GM12891 (cell line): ENCODE measurements at regions not wholly inside any gene's neighbourhood (a gene's known extent, or its start where the extent isn't known, plus 50 kb on each side); places are given as distances from the start of the nearest gene placed in this dataset.
"Not testable (repeated sequence)": the region's sequence is repeated elsewhere in the genome, so short reads cannot be mapped to it uniquely, and the experiment has no call there.

Experiments
- DNase-seq: peaks from one replicate; pipeline ENCODE4 v3.0.0; 2011; ENCODE audit warnings: low spot score; ENCODE audit not compliant: insufficient read length
- FAIRE-seq: peaks from 2 replicates; lab custom pipeline; 2011; peaks lifted over from hg19 to GRCh38; lab: Jason Lieb, UNC
- PAX5 ChIP-seq: IDR thresholded peaks from 2 replicates; pipeline ENCODE4 v1.6.1; 2011; ENCODE audit warnings: low read length, moderate library complexity, mild to moderate bottlenecking; ENCODE audit not compliant: insufficient read depth, severe bottlenecking
- POLR2A ChIP-seq: IDR thresholded peaks from 2 replicates; pipeline ENCODE4 v1.6.1; 2011; ENCODE audit warnings: low read depth, low read length, control low read depth
- POLR2AphosphoS5 ChIP-seq: IDR thresholded peaks from 2 replicates; pipeline ENCODE4 v1.6.1; 2011; ENCODE audit warnings: low read depth, low read length, control low read depth
- POU2F2 ChIP-seq: IDR thresholded peaks from 2 replicates; pipeline ENCODE4 v1.6.1; 2011; ENCODE audit warnings: low read depth, mild to moderate bottlenecking, control low read depth, low read length, moderate library complexity
- SPI1 ChIP-seq: IDR thresholded peaks from 2 replicates; pipeline ENCODE4 v1.6.1; 2011; ENCODE audit warnings: low read depth, low read length, control low read depth
- TAF1 ChIP-seq: IDR thresholded peaks from 2 replicates; pipeline ENCODE4 v1.6.1; 2011; ENCODE audit warnings: low read depth, low read length, control low read depth

DNA sequence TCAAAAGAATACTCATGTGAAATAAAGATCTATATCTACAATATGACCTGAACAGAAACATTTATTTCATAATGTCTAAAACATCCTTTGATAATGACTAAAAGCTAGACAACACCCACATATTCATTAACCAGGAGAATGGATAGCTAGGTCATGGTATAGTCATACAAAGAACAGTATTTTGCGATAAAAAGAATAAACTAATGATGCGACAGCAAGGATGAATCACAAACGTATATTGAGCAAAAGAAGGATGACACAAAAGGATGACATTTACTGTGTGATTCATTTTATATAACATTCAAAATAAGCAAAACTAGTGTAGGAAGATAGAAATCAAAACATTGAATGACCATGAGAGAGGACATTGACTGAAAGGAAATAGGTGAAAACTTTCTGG, 1233.1 kb downstream of the OTOL1 start:
- no peak for TF ChIP-seq POU2F2
- no peak for TF ChIP-seq SPI1
- no peak for TF ChIP-seq TAF1
- TF ChIP-seq POLR2A: no peak
- TF ChIP-seq POLR2AphosphoS5: no peak
- no peak for TF ChIP-seq PAX5
- no peak for DNase-seq
- no peak for FAIRE-seq

DNA sequence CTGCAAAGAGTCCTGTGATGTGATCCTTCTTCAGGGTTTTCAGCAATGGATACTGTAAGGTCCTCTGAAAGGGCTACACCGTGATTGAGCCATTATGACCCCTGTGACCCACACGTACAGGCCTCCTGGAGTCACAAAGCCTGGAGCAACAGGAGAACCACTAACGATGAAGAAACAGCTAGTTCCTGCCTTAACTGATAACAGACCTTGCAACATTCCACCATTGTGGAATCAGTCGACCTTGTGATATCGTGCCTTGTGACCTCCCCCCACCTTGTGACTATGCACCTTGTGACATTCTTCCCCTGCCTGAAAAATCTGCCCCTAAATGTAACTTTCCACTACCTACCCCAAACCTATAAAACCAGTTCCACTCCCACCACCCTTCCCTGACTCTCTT, 1235.4 kb downstream of the OTOL1 start:
- not testable (repeated sequence) for FAIRE-seq, DNase-seq

DNA sequence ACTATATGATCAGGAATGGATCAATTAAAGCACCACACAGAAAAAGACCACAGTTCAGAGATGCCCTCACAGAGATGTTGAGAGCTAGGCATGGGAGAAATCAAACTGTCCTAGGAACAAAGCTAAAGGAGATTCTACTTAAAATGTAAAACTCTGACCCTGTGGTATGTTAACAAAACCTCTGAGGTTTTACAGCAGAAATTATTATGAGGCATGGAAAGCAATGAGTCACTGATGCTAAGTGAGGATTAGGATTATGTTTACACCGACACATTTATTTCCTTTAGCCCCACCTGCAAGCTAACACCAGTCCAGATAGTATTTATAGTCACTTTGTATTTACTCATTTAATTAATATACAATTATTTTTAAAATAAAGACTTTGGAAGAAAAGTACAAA, 1242.2 kb downstream of the OTOL1 start:
- no peak for DNase-seq
- no peak for FAIRE-seq
- TF ChIP-seq POLR2AphosphoS5 (no peak), TAF1 (no peak), POU2F2 (no peak), POLR2A (no peak), PAX5 (no peak), SPI1 (no peak)

DNA sequence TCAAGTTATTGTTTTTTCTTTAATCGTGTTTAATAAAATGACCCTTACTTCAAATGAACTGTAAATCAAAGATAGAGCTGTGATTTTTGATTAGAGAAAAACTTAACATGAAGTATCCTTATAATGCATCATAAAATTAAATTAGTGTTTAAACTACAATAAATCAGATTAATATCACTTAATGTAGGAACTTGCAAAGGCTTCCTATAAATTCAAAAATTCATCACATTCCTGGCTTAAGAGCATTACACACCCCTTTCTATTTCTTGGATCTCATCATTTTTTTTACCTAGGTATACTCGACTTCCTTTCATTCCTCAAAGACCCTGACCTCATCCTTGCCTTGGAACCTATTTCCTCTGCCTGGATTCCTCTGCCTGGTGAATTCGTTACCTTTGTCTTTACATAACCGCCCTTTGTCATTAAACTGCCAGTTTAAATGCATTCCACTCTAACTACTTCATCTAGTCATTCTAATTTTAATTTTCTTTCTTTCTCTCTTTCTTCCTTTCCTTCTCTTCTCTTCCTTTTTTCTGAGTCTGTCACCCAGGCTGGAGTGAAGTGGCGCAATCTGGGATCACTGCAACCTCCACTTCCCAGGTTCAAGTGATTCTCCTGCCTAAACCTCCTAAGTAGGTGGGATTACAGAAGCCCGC, 1244.5 kb downstream of the OTOL1 start:
- DNase-seq (no peak), FAIRE-seq (no peak)
- TF ChIP-seq POU2F2 (no peak), PAX5 (no peak), SPI1 (no peak), POLR2AphosphoS5 (no peak), POLR2A (no peak), TAF1 (no peak)

DNA sequence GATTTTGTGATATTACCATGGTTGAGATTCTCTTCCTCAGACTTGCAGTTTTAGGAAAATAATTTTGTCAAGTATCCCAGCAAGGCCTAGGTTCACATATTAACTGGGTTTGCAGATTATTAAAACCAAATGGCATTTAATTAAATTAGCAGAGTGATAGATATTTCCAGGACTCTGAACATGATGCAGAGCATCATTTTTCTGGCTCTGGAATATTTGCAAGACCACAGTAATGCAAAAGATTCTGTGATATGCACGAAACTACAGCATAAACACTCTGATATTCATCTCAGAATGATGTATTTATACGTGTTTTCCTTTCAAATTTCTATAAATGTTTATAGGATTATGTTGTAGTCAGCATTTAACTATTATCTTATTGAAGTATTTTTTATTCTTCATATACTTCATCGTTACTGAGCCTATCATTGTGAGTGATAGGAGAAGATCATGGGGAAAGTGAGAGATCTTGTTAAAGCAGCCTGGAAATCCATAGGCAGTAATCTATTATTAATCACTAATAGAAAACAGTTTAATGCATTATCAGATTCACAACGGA, 1245.6 kb downstream of the OTOL1 start:
- FAIRE-seq: no peak
- DNase-seq: no peak
- TF ChIP-seq POLR2A (no peak), TAF1 (no peak), POU2F2 (no peak), POLR2AphosphoS5 (no peak), SPI1 (no peak), PAX5 (no peak)

DNA sequence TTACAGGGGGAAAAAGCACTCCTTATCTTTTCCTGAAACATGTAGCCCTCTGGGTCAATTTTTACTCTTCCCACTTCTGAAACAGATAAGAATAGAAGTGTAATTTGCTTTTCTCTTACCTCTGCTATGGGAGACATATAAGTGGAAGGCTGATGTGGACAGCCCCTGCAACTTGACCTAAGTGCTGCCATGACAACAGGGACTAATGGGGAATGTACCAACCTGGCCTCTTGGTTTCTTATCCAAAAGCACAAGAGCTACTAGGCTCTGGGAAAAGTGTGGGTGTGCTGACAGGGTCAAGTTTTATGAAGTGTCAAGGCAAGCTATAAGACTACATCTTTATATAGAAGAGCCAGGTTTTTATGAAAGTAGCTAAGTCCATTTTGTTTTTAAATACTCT, 1246.5 kb downstream of the OTOL1 start:
- FAIRE-seq: no peak
- DNase-seq: no peak
- TF ChIP-seq PAX5 (no peak), POLR2A (no peak), SPI1 (no peak), POU2F2 (no peak), TAF1 (no peak), POLR2AphosphoS5 (no peak)

DNA sequence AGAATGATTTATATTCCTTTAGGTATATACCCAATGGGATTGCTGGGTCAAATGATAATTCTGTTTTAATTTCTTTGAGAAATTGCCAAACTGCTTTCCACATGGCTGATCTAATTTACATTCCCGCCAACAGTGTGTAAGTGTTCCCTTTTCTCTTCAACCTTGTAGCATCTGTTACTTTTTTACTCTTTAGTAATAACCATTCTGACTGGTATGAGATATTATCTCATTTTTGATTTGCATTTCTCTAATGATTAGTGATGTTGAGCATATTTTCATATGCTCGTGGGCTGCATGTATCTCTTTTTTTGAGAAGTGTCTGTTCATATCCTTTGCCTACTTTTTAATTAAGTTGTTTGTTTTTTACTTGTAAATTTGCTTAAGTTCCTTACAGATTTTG, 1264.2 kb downstream of the OTOL1 start:
- no peak for TF ChIP-seq POU2F2
- no peak for TF ChIP-seq TAF1
- no peak for TF ChIP-seq POLR2A
- TF ChIP-seq SPI1: no peak
- no peak for TF ChIP-seq PAX5
- no peak for TF ChIP-seq POLR2AphosphoS5
- FAIRE-seq: no peak
- DNase-seq: no peak

DNA sequence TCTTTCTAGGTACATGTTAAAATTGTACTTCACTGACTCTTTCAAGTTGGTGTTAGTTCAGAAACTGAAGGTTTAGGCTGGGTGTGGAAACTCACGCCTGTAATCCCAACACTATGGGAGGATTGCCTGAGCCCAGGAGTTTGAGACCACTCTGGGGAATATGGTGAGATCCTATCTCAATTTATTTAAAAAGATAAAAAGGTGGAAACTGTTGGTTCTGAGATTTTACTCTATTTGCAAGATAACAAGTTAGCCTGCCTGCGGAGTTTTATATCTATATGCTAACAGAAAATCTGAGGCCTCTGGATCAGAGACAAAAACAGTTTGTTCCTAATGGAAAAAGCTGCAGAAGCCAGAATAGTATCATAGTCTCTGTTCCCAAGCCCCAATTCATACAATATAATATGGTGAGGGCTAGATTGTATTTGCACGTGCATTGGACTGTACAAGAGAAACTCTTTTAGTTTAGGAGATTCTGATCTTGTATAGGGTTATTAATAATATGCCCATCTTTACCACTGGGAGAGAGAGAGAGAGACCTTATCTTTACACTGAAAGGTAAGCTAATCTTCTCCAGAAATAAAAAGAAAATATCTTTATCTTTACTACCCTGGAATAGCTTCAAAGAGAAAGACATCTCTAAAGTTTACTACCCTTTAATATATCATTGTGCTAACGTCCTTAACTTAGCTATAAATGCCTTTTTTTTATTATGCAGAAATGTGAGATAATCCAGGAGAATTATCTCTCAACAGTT, 1267.6 kb downstream of the OTOL1 start:
- no peak for FAIRE-seq
- DNase-seq: no peak
- TF ChIP-seq TAF1: no peak
- no peak for TF ChIP-seq POU2F2
- TF ChIP-seq PAX5: no peak
- no peak for TF ChIP-seq SPI1
- no peak for TF ChIP-seq POLR2AphosphoS5

DNA sequence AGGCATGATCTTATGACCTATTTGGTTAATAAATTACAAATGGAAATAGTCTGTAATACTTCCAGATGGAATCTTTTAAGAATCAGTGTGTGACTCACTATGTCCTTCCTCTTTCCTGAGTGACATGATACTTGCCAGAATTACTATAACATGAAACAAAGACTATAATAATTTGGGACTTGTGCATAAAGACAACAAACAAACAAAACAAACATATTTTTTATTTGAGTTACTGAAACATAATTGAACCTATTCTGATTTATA, 1268.1 kb downstream of the OTOL1 start:
- no peak for FAIRE-seq
- TF ChIP-seq SPI1 (no peak), POLR2AphosphoS5 (no peak), TAF1 (no peak), POLR2A (no peak), PAX5 (no peak), POU2F2 (no peak)
- no peak for DNase-seq

DNA sequence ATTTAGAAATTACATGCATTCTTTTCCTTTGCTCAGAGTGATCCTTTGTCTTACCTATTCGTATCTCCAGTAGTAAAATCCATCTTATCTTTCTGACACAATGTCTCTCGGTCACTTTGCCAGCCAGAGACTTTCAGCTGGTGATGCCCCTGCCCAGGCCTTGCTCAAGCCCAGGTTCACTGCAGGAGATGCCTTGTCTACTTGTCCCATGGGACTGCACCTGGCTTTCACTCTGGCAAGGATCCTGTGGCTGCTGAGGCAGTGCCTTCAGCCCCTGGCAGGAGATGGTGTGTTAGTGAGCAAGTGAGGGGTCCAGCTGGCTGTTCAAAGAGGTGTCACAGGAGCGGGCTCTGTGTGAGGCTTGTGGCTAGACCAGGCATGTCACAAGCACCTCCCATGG, 1268.9 kb downstream of the OTOL1 start:
- no peak for TF ChIP-seq PAX5
- no peak for TF ChIP-seq SPI1
- TF ChIP-seq POLR2AphosphoS5: no peak
- no peak for TF ChIP-seq TAF1
- no peak for TF ChIP-seq POLR2A
- TF ChIP-seq POU2F2: no peak
- FAIRE-seq (no peak), DNase-seq (no peak)
